ENCODE measurements at regions not wholly inside any gene's neighbourhood (a gene's known extent, or its start where the extent isn't known, plus 50 kb on each side); places are given as distances from the start of the nearest gene placed in this dataset.
"Not testable (repeated sequence)": the region's sequence is repeated elsewhere in the genome, so short reads cannot be mapped to it uniquely, and the experiment has no call there.

DNA sequence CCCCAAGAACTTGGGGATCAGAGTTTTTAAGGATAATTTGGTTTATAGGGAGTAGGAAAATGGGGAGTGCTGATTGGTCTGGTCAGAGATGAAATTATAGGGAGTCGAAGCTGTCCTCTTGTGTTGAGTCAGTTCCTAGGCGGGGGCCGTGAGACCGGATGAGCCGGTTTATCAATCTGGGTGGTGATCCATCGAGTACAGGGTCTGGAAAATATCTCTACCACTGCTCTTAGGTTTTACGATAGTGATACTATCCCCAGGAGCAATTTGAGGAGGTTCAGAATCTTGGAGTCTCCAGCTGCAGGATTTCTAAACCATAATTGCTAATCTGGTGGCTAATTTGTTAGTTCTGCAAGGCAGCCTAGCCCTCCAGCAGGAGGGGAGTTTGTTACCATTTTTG is 403.4 kb downstream of the CDH11 start:
- DNase-seq, result no peak

DNA sequence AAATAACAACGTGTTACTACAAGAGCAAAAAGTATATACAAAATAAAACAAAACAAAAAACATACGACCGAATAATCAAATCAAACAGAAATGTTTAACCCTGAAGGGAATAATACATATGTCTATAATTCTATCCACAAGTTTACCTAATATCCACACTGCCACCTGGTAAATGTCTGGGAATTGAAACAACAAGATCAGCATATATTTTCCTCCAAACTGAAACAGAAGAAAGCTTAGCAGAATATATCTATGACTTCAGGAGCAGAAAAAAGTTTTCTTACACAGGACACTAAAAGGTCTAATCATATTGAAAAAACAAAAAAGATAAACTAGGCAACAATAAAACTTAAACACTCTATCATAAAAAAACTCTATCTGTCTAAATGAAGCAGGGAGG is 404.0 kb downstream of the CDH11 start:
- DNase-seq, result no peak

DNA sequence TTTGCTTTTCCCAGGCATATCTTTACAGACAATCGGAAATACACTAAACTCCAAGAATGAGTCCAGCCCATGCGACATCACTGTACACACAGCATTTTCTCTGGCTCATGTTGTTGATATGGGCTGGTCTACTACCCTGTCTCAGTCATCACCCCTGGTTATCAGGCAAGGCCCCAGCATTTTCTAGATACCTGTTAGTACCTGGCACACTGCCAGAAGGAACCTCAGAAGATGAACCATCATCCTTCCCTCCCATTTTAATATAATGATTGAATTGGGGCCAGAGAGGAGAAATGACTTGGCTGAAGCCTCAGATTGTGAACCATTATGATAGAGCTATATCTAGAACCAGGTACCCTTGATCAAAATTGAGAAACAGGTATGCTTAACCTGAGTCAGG is 406.2 kb downstream of the CDH11 start:
- no peak for DNase-seq

DNA sequence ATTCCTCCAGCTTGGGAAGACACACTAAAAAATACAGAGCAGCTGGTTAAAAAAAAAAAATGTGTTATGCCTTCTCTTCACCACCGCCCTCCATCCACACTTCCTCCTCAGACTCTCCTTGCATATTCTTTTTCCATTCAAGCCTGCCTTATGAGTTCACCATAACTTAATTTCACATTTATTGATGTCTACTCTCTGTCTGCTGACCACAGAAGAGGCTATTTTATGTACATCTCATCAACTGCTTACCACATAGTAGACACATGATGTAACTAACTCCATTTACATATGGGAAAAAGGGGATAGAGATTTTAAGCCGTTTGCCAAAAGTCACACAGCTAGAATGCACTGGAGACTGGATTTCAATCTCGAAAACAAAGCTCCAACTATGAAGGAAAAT is 409.8 kb downstream of the CDH11 start:
- peak; percentile 17 for DNase-seq

DNA sequence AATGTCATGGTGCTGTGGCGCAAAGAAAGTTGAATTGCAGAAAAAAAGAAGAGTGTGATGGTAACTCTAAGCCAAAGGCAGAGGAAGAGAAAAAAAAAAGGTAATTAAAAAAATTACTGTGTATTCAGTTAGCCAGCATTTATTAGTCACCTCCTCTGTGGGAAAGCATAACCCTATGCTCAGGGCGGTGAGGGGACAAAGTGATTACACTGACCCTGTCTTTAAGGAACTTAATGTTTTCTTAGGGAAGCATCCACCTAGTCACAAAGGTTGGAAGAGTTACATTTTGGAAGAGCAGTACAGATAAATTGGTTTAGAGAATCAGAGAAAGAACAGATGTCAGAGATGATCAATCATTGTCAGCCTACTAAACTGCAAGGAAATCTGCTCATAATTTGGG is 410.3 kb downstream of the CDH11 start:
- DNase-seq, result no peak

DNA sequence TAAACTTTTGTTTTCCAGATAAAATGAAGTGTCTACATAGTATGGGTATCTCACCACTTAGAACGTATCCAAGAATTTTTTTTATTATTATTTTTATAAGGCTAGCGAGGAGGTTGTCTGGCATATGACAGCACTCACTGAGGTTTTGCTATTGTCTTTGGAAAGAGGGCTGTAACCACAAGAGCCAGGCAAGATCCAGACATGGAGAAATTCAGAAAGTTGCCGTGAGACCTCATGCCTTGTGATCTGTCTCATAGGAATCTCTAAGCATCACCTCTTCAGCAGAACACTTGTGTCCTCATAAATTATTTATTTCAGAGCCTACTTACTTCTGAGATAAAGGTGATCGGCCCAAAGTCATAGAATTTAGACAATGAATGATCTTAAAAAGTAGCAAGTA is 410.8 kb downstream of the CDH11 start:
- no peak for DNase-seq

DNA sequence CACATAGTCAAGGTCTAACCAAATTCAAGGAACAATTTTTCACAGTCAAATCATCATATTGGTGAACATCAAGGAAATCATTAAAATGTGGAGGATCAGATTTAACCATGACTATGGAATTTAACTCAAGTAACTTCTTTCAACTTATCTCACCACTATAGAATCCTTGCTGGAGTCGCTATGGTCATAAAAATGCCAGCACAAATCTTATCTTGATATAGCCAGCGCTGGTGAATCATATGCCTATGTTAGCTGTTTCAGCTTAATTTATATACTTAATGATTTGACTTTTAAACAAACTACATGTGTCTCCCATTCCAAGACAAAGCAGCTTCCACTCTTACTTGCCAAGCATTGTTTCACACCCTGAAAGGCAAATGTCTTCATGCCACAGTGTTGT is 416.4 kb downstream of the CDH11 start:
- no peak for DNase-seq

DNA sequence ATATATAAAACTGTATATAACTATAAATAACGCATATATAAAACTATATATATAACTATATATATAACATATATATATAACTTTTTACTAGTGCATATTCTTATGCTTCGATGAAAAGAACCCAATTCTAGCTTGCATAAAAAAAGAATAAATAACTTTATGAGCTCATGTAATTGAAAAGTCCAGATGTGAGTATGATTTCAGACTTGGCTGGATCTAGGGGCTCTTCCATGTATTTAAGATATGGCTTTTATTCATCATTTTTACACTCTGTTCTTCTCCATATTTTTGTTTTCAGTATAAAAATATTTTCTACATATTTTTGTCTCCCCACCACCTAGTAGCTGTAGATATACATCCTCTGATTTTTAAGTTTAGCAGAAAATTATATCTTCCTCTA is 417.5 kb downstream of the CDH11 start:
- DNase-seq, result peak; percentile 65

DNA sequence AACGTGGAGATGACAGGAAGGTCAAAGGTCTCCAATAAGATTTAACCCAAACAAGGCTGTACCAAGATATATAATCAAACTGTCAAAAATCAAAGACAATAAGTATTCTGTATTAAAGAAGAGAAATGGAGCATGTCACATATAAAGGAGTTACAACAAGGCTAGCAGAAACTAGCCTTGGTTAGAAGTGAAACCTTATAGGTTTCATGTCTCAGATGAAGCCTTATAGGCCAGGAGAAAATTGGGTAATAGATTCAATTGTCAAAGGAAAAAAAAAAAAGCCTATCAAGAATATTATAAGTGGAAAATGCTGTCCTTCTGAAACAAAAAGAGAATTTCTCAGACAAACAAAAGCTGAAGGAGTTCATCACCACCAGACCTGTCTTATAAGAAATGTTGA is 419.4 kb downstream of the CDH11 start:
- no peak for DNase-seq

DNA sequence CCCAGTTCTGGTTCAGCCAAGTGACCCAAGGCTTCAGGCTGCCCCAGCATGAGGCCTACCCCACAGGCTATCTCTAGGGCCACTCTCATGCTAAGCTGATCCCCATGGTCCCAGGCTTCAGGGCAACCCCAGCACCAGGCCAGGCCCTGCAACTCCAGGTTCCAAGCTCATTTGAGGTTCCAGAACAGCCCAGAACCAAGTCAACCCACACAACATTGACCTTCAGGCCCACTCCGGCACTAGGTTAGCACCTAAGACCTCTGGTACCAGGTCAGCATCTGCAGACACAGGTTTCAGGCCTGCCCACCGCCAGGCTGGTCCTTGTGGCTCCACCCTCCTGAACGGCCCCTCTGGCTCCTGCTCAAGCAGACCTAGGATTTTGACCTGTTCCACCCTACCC is 421.2 kb downstream of the CDH11 start:
- no peak for DNase-seq

DNA sequence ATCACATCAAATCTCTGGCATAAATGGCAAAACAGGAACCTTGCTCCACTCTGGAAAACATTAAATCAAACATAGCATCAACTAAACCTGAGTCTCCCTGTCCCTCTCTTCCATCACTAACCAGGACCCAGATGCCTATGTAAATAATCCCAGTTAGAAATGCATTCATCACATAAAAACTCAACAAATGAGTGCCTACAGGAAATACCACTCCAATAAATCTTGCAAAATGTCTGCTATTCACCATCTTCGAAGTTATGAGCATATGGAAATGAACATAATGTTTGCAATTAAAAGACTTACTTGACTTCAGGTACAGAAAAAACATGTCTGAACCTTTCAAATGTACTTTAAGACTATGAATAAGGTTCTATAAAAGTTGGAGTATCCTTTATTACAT is 425.0 kb downstream of the CDH11 start:
- DNase-seq, result no peak

DNA sequence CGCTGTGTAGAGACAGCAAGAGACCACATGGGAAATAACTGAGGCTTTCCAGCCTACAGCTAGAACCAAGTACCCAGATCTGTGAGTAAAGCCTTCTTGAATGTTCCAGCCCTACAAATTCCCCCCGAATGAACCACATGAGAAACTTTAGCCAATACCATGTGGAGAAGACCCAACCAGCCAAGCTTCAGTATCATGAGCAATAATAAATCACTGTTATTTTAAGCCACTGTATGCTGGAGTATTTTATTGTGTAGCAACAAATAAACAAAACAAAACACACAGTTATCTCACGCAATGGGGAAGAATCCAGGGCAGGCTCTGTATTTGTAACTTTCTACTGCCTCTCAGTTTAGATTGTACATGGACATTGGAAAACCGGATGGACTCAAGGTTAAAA is 426.2 kb downstream of the CDH11 start:
- no peak for DNase-seq

DNA sequence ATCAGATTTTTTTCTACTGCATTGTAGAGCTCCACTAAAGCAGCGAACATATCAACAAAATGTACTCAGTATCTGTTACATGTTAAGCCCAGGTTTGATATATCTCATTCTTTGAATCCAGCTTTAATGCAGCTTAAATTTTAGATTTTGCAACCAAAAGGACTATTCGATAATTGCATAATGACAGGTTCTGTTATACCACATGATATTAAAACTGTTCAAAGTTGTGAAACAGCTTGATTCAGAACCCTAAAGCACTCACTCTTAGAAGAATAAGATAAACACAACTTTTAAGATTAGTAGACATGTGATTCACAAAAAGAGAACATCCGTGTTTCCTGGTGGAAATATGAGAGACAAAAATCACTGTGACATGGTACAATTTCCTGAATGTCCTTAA is 427.9 kb downstream of the CDH11 start:
- no peak for DNase-seq

DNA sequence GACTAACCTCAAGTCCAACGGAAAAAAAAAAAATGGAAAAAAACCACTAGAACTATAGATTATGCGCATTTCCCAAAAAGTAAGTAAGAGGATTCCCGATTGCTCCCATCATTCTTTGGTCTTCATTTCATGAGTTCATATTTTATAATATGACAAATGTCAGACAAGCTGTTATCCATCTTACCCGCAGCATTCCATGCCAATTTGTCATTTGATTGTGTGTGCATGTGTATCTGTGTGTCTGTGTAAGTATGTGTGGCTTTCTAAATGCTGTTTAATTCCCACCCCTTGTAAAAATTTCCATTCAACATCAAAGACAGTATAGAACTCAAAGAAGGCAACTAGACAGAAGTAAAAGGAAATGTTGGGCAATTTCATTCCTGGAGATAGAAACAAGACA is 434.1 kb downstream of the CDH11 start:
- DNase-seq, result no peak

DNA sequence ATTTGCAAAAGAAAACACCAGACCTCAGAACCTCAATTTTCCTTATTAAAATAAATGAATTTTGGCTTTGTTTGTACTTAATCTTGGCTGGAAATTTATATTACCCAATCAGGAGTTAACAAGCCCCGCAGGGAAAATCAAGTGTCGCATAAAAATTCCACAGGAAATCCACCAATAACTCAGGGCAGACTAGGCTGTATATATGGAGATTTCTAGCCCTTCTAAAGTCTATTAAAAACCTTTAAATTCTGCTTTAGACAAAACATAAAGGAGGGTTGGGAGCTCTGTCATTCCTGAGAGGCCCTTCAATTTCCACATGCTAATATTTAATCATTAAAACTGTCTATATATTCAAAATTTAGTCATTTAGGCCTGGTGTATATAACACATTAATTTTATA is 434.7 kb downstream of the CDH11 start:
- no peak for DNase-seq

DNA sequence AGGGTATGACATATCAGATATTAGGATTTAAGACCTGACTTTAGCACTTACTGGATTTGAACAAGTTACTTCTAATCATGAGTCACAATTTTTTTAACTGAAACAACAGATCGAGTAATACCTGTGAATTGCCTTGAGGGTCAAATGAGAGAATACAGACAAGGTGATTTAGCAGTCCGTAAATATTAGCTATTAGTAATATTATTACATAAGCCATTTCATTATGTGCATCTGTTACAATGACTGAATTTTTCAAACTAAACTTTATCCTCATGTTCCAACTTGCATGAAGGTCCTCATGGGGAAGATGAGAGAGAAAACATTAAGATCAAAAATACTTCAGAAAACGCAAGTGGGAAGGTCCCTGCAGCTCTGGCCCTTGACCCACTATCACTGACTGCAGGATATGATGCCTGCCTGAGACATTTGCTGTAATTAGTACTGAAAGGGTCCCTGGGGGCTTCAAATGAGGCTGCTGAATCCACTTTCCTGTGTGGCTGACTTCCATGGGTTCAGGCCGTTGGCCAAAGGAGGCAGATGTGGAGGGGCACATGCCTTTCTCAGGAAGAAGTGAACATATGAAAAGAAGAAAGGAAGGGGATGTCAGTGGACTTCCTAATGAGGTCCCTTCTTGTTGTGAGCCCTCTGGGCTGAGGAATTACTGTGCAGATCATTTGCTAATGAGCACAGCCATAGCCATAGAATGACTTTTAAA is 441.7 kb downstream of the CDH11 start:
- no peak for DNase-seq

DNA sequence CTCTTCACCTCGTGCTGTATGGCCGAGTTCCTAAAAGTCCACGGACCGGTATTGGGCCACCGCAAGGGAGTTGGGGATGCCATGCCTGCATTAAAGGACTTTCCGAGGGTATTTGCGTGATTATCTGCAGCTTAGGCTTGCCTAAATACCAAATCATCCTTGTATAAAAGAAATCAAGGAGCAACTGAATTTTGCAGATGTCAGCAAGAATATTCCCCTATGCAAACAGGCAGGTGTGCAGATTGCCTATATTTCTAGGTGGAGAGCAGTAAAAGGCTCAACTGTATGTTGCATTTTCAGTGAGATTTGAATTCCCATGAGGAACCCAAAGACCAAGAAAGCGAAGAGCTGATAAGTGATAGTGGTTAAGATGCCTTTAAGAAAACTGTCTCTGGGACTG is 452.3 kb downstream of the CDH11 start:
- no peak for DNase-seq

DNA sequence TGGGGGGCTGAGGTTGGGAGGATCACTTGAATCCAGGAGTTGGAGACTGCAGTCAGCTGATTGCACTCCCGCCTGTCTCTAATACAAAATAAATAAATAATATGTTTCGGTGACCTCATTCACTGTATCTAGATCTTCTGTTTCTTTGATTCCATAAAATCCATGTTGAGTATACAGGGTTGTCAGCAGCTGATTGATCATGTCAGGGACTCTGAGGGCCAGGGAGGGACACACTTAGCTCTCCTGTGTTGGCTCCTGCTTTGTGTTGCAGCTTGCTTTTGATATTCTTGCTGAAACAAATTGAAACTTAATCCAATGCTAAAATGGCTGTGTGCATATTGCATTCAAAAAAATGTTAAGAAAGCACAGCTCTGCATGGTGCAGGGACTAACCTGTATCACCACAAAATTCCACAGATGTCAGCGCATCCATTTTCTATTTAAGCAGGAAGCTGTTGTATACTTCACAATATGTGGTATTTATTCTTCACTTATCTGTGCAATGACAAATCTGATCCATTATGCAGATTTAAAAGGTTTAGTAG is 454.5 kb downstream of the CDH11 start:
- DNase-seq, result no peak

DNA sequence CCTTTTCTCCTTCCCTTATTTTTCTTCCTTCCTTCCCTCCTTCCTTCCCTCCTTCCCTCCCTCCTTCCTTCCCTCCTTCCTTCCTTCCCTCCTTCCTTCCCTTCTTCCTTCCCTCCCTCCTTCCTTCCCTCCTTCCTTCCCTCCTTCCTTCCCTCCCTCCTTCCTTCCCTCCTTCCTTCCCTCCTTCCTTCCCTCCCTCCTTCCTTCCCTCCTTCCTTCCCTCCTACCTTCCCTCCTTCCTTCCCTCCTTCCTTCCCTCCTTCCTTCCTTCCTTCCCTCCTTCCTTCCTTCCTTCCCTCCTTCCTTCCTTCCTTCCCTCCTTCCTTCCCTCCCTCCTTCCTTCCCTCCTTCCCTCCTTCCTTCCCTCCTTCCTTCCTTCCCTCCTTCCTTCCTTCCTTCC is 459.6 kb downstream of the CDH11 start:
- DNase-seq, result not testable (repeated sequence)

DNA sequence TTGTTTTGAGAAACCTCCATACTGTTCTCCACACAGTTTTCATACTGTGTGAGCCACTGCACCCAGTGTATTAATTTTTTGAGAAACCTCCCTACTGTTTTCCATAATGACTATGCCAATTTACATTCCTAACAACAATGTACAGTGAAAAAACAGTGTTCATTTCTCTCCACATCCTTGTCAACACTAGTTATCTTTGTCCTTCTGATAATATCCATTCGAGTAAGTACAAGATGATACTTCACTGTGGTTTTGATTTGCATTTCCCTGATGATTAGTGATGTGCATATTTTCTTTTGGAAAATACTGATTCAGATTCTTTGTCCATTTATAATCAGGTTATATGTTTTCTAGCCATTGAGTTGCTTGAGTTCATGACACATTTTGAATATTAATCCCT is 462.0 kb downstream of the CDH11 start:
- no peak for DNase-seq

DNA sequence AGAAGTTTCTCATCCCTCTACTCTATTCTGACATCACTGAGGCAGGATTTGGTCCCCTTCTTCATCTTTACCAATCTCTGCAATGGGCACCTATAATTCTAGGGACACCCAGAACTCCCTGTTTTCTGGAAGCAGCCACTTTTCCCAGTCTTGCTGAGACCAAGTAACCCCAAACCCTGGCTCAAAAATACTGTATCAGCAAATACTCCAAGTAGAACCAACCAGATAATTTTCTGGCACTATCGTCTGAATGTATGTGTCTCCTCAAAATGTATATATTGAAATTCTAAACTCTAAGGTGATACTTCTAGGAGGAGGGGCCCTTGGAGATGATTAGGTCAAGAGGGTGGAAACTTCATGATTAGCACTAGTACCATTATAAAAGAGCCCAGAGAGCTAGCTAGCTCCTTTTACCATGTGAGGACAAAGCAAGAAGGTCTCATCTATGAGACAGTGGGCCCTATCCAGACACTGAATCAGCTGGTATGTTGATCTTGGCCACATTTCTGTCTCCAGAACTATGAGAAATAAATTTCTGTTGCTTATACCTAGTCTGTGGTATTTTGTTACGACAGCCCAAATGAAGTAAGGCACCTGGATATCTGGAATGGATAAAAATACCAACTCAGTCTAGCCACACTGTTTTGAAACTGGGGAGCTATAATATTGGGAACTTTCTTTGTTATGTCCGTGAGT is 464.4 kb downstream of the CDH11 start:
- no peak for DNase-seq

DNA sequence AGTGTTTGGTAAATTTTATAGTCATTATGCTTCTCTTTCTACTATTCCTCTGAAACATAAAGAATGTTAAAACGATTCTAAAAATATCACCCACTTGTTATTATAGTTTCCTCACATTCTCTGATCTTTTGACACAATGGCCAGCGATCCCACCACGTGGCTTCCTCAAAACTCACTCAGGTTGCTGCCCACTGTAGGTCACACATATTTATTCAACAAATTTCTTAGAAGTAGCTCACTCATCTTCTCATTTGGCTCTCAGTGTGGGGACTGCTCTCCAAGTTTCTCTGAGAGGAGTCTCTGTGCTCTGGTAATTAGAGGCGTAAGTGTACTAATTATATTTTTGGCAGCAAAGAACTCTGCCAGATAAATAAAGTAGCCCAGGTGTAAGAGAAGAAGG is 465.4 kb downstream of the CDH11 start:
- DNase-seq, result no peak

DNA sequence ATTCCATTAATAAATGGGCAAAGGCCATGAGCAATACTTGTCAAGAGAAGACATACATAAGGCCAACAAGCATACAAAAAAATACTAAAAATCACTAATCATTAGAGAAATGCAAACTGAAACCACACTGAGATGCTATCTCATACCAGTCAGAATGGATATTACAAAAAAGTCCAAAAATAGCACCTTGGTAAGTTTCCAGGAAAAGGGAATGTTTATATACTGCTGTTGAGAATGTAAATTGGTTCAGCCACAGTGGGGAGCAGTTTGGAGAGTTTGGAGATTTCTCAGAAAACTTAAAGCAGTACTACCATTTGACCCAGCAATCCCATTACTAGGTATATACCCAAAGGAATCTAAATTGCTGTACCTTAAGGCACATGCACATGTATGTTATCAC is 467.7 kb downstream of the CDH11 start:
- no peak for DNase-seq

DNA sequence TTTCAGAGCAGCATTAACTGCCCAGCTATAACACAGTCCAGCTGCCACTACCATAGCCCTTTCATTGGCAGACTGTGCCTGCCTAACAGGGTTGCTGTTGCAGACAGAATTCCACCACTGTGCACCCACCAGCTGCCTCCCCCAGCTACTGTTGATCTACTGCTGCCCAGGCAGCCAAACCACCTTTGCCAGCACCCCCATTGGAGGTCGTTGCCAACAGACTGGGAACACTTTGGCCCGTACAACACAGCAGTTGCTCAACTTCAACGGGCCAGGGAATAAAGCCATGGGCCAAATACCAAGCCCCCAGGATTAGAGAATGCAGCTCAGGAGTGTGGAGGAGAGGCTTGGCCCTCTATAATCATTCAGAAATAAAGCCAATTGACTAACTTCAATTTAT is 473.6 kb downstream of the CDH11 start:
- DNase-seq, result no peak

Measured in skin of body (tissue), 1 donor.